Ishikawa (cell line): ENCODE measurements at regions not wholly inside any gene's neighbourhood (a gene's known extent, or its start where the extent isn't known, plus 50 kb on each side); places are given as distances from the start of the nearest gene placed in this dataset.

Experiments
- EGR1 ChIP-seq: IDR thresholded peaks from 2 replicates; pipeline ENCODE4 v1.6.1; 2012
- EP300 ChIP-seq: IDR thresholded peaks from 2 replicates; pipeline ENCODE4 v1.6.1; 2012; ENCODE audit warnings: borderline replicate concordance
- FOXM1 ChIP-seq: IDR thresholded peaks from 2 replicates; pipeline ENCODE4 v1.6.1; 2012; ENCODE audit warnings: low read depth, borderline replicate concordance
- MAX ChIP-seq: IDR thresholded peaks from 2 replicates; pipeline ENCODE4 v1.6.1; 2012
- NFIC ChIP-seq: IDR thresholded peaks from 2 replicates; pipeline ENCODE4 v1.6.1; 2012
- RAD21 ChIP-seq: IDR thresholded peaks from 2 replicates; pipeline ENCODE4 v1.6.1; 2012; ENCODE audit warnings: low read depth
- TAF1 ChIP-seq: IDR thresholded peaks from 2 replicates; pipeline ENCODE4 v1.6.1; 2012; ENCODE audit warnings: low read depth, mild to moderate bottlenecking
- TF ChIP-seq, protein P1 (sequence below): IDR thresholded peaks from 2 replicates; pipeline ENCODE4 v1.6.1; 2012
- TF ChIP-seq, protein P2 (sequence below): IDR thresholded peaks from 2 replicates; pipeline ENCODE4 v1.6.1; 2012; ENCODE audit warnings: low read depth, mild to moderate bottlenecking

DNA sequence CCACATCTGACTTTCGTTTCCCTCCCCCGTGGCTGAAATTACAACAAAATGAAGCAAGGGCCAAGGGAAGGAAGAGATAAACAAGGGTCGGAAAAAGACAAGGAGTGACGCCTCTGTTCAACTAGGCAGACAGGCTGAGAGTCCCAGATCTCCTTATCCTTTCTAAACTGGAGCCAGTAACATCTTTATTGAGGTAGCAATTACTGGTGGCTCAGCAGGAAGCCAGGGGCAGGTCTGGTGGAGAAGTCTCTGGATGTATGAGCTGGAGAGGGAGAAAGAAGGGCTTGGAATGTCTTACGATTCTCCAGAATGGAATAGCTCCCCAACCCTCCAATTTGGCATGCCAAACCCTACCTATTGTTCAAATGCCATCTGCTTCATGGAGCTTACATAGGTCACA lies 190.8 kb upstream of the BRINP1 start:
- TF ChIP-seq NFIC (no peak), EP300 (no peak), MAX (no peak), RAD21 (no peak), EGR1 (no peak), TAF1 (no peak), FOXM1 (no peak)
- TF ChIP-seq, protein P1, sequence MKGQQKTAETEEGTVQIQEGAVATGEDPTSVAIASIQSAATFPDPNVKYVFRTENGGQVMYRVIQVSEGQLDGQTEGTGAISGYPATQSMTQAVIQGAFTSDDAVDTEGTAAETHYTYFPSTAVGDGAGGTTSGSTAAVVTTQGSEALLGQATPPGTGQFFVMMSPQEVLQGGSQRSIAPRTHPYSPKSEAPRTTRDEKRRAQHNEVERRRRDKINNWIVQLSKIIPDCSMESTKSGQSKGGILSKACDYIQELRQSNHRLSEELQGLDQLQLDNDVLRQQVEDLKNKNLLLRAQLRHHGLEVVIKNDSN: no peak
- TF ChIP-seq, protein P2, sequence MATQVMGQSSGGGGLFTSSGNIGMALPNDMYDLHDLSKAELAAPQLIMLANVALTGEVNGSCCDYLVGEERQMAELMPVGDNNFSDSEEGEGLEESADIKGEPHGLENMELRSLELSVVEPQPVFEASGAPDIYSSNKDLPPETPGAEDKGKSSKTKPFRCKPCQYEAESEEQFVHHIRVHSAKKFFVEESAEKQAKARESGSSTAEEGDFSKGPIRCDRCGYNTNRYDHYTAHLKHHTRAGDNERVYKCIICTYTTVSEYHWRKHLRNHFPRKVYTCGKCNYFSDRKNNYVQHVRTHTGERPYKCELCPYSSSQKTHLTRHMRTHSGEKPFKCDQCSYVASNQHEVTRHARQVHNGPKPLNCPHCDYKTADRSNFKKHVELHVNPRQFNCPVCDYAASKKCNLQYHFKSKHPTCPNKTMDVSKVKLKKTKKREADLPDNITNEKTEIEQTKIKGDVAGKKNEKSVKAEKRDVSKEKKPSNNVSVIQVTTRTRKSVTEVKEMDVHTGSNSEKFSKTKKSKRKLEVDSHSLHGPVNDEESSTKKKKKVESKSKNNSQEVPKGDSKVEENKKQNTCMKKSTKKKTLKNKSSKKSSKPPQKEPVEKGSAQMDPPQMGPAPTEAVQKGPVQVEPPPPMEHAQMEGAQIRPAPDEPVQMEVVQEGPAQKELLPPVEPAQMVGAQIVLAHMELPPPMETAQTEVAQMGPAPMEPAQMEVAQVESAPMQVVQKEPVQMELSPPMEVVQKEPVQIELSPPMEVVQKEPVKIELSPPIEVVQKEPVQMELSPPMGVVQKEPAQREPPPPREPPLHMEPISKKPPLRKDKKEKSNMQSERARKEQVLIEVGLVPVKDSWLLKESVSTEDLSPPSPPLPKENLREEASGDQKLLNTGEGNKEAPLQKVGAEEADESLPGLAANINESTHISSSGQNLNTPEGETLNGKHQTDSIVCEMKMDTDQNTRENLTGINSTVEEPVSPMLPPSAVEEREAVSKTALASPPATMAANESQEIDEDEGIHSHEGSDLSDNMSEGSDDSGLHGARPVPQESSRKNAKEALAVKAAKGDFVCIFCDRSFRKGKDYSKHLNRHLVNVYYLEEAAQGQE: no peak
